ENCODE measurements at regions not wholly inside any gene's neighbourhood (a gene's known extent, or its start where the extent isn't known, plus 50 kb on each side); places are given as distances from the start of the nearest gene placed in this dataset.
A peak's percentile ranks its signal among the peaks of the same experiment; 100 is the strongest.

DNA sequence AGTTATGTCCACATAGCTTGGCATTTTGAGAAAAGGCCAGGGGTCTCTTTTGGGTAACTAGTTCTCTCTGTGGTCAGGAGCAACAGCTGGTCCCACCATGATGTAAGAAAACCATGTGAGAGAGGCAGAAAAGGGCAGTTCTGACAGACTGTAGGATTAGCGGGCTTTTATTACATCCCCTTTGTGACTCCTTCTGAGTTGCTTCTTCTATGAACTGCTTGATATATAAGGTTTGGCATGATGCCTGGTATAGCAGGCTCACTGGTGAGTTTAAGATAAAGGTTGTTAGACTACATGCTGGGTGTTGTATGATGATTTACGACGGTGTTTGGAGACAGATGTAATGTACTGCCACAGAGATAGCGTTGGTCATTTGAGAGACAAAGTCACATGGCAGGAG lies 2308.1 kb upstream of the AGA start:
- DNase-seq, result no peak

GRCh38 chr4:179751669-179752068 lies 2309.4 kb upstream of the AGA start:
- DNase-seq, result no peak

DNA sequence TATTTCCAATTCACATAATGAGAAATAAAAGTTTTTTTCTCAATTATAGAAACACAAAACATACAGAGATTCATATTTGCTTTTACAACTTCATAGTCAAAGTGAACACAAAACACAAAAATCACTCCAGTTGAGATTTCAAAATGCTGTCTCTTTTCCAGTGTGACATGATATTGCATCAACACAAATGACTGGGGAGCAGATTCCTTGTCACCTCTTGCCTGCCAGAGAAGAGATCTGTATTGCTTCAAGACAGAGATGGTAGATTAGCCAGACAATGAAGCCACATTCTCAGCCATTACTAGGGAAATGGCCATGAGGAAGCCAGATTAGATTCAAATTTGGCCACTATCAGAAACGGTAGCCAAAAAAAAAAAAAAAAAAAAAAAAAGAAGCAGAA lies 2313.1 kb upstream of the AGA start:
- DNase-seq, result no peak

DNA sequence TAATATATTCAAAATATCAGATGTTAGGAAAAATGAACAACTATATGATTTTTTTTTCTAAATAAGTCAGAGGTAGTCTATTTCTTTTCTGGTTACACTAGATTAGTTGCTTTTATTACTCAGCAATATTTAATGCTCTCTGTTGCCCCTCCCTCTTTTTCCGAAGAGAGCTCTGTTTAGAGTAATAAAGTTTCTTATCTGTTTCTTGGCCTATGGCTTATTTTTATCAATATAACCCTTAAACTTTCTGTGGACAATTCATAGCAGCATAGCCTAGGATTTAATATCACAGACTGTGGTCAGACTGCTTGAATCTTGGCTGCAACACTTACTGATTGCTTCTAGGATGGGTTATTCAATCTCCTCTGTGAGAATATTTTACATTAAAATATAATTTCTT lies 2315.4 kb upstream of the AGA start:
- DNase-seq, result no peak

GRCh38 chr4:179762840-179763239 lies 2320.6 kb upstream of the AGA start:
- no peak for DNase-seq

- no peak for DNase-seq
These were observed 2324.7 kb upstream of the AGA start for GRCh38 chr4:179766938-179767337.

DNA sequence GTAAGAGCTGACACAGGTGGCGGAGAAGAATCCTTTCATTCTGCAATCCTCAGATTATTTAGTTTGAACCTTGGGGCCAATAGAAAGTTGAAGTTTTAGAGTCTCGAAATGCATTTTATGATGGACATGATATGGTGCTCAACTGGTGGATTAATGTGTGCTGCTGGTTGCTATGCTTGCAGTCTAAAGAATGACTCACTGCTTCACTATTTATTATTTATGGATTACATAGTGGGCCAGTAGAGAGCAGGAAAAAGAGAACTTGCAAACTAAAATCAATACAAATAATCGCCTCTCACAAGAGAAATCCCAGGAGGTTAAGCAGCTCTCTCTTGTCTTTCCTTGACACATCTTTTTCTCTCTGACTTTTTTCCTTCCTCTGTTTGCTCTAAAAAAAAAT lies 2326.8 kb upstream of the AGA start:
- DNase-seq, result no peak

DNA sequence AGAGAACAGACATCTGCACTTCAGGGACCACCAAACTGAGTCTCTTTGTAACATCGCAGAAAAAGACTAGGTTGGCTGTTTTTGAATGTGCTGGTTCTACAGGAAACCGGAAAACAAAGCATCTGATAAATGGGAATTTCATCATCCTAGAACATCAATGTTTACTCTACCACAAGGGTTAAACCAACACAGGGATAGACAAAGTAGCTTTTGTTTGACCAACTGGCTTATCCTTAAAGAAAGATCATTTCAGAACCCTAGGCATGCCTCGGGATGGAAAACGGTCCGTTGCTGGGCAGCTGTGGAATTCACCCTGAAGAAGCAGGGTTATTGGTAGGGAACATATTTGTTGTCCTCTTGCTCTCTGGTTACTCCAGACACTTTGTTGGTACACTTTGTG lies 2355.5 kb upstream of the AGA start:
- no peak for DNase-seq

- DNase-seq, result no peak
These were observed 2361.6 kb upstream of the AGA start for GRCh38 chr4:179803857-179804256.

- no peak for DNase-seq
These were observed 2362.2 kb upstream of the AGA start for GRCh38 chr4:179804440-179804839.

DNA sequence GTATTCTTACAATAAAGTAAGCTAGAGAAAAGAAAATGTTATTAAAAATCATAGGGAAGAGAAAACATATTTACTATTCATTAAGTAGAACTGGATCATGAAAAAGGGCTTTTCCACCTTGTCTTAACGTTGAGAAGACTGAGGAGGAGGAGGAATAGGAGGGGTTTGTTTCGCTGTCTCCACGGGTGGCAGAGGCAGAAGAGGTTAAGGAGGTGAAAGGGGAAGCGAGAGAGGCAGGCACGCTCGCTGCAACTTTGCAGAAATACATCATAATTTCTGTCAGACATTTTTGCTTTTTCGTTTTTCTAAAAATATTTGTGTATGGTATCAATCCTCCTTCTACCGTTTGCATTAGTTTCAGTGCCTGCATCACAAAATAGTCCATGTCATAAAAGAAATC lies 2375.1 kb upstream of the AGA start:
- DNase-seq, result no peak

GRCh38 chr4:179823342-179823741 lies 2381.1 kb upstream of the AGA start:
- DNase-seq, result no peak

DNA sequence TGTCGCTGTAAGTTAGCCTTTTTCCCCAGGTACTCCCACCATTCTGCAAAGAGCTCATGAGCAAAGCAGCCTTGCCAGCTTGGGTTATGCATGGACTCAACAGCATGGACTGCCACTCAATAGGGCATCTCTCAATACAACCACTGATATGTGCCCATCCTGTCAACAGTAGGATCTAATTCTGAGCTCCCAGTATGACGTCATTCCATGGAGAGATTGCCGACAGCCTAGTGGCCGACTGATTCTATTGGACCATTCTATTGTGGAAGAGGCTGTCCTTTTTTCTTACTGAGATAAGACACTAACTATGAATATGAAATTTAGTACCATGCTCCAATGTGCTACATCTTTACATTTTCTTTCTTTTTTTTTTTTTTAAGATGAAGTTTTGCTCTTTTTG lies 2389.0 kb upstream of the AGA start:
- no peak for DNase-seq

DNA sequence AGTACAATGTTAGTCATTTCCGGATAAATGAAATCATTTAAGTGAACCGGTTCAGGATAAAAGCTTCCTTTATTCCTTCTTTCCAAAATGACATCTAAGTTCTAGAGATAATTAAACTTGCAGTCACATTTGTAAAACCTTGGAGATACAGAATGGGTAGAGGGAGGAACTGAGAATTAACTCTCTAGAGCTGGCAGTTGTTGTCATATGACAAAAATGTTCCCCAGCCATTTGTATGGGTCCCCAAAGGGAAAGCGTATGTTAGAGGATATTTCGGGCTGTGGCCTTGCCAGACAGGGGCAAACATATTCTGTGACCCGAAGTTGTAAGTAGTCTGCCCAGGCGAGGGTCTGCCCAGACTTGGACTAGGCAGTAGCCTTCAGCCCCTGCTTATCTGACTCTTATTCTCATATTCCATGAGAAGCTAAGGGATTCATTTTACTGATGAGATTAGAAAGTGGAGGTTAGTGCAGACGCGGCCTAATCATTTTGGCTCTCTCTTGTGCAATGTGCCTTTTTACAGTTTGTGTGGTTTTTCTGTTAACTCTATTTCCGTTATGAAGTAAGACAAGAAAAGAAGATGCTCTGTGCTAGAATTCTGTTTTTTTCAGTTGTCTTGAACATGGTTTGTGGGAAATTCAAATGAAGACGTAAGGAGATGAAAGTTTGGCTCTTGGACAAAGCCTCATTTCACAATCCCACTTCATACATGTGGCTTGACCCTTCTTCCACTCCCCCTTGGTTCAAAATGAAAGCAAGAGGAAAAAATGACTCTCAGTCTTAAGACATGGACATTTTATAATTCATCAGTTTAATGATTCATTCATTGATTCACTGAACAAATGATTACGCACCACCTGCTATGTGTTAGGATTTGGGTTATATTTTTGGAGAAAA lies 2394.2 kb upstream of the AGA start:
- DNase-seq, result no peak

- DNase-seq, result no peak
These were observed 2399.8 kb upstream of the TENM3 start for GRCh38 chr4:179843370-179843769.

DNA sequence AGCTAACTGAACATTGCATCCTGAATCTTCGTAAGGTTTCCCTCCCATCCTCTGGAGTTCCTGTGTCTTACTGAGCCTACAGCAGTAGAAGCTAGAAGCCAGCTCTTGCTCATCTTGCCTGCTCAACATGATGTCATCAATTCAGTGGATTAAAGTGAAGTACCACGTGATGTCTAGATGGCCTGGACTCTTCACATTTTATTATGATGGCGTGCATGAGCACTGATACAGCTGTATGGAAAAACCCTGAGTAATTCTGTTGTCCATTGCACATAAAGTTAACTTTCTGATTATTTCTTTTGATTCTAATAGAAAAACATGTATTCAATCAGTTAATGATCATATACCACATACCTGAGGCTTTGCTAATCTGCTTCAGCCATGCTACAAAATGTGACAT lies 2387.7 kb upstream of the TENM3 start:
- DNase-seq, result no peak

DNA sequence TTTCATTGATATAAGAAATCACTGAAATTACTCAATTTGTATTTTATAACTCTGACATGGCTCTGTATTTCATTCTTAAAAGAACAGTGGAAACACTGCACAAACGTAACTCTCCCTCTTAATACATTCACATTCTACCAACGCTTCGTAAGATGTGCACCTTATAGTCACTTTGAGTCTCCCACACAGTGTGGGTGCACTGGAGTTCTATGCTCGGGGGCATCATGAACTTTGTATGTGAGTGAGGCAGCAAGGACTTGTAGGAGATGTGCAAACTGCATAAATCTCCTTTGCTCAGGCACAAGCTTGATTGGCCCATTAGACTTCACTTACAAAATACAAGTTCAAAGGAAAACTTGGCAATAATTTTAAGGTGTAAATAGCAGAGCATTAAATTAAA lies 2385.0 kb upstream of the TENM3 start:
- no peak for DNase-seq

GRCh38 chr4:179867300-179867878 lies 2375.8 kb upstream of the TENM3 start:
- peak; percentile 33 to 74 for DNase-seq

- no peak for DNase-seq
These were observed 2371.5 kb upstream of the TENM3 start for GRCh38 chr4:179871726-179872125.

DNA sequence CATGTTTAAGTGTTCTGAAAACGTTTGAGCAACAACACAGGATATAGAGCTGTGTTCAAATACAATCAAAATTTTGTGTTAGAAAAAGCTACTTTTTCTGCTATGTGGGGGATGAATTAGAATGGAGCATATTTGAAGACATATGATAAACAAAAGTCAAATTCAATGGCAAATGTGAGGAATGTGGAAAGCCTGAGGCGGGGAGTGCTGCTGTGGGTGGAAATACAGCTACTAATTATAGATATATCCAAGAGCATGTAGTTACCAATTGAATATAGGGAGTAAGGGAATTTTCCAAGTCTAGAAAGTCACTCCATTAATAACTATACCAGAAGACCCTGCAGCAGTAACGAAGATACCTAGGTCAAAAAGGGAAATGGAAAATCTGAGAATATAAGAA lies 2370.4 kb upstream of the TENM3 start:
- DNase-seq, result no peak

- DNase-seq, result no peak
These were observed 2362.4 kb upstream of the TENM3 start for GRCh38 chr4:179880756-179881155.

- DNase-seq, result no peak
These were observed 2349.0 kb upstream of the TENM3 start for GRCh38 chr4:179894066-179894778.

GRCh38 chr4:179919587-179919986 lies 2323.6 kb upstream of the TENM3 start:
- no peak for DNase-seq

DNA sequence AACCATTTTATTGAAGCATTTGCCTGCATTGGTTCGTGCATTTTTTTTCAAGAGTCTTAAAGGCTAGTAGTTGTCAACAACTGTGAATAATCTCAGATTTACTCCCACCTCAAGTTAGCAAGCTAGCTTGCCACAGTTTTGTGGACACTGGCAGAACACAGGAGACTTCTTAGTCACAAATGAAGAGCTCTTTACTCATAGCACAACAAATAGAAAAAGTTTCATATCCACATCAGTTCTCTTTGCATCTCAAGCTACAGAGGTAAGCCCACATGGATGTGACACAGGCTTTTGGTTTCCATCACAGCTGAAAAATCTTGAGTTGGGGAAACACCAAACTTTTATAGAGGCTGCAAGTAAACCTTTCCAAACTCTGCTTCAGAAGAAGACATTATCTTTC lies 2315.7 kb upstream of the TENM3 start:
- DNase-seq, result no peak

All from NCI-H526 (cell line).